ENCODE measurements at regions not wholly inside any gene's neighbourhood (a gene's known extent, or its start where the extent isn't known, plus 50 kb on each side); places are given as distances from the start of the nearest gene placed in this dataset.
A peak's percentile ranks its signal among the peaks of the same experiment; 100 is the strongest.

GRCh38 chr14:26896447-26896846 lies 298.6 kb upstream of the NOVA1 start:
- no peaks in the 10 kb centered on the region for H3K27me3 ChIP-seq
- H3K36me3 ChIP-seq: no peaks in the 10 kb centered on the region
- H3K4me3 ChIP-seq: no peak overlapping the region
- peak; percentile 60 for DNase-seq (ENCODE audit: low spot score)
- H3K4me1 ChIP-seq: no peaks in the 10 kb centered on the region
- peaks cover 0 to 17% of the 10 kb centered on the region in 2 donors for H3K9me3 ChIP-seq
- no peak for TF ChIP-seq CTCF (IDR thresholded peaks at IDR 0.05)
- H3K27ac ChIP-seq: no peak overlapping the region

GRCh38 chr14:26897196-26897595 lies 299.4 kb upstream of the NOVA1 start:
- no peak for TF ChIP-seq CTCF (IDR thresholded peaks at IDR 0.05)
- no peak overlapping the region for H3K27ac ChIP-seq
- H3K4me1 ChIP-seq: no peaks in the 10 kb centered on the region
- no peak for DNase-seq (ENCODE audit: low spot score)
- no peak overlapping the region for H3K4me3 ChIP-seq
- peaks cover 0 to 17% of the 10 kb centered on the region in 2 donors for H3K9me3 ChIP-seq
- H3K27me3 ChIP-seq: no peaks in the 10 kb centered on the region
- no peaks in the 10 kb centered on the region for H3K36me3 ChIP-seq

GRCh38 chr14:26905229-26905628 lies 307.4 kb upstream of the NOVA1 start:
- Histone ChIP-seq H3K27ac (no peak overlapping the region), H3K27me3 (no peaks in the 10 kb centered on the region), H3K9me3 (peaks cover 0 to 6% of the 10 kb centered on the region in 2 donors), H3K36me3 (no peaks in the 10 kb centered on the region), H3K4me1 (no peaks in the 10 kb centered on the region), H3K4me3 (no peak overlapping the region)
- no peak for TF ChIP-seq CTCF (IDR thresholded peaks at IDR 0.05)
- no peak for DNase-seq (ENCODE audit: low spot score)

GRCh38 chr14:26913786-26914185 lies 316.0 kb upstream of the NOVA1 start:
- no peak overlapping the region for H3K4me3 ChIP-seq
- no peaks in the 10 kb centered on the region for H3K4me1 ChIP-seq
- no peak for TF ChIP-seq CTCF (IDR thresholded peaks at IDR 0.05)
- H3K9me3 ChIP-seq: no peaks in the 10 kb centered on the region
- H3K36me3 ChIP-seq: no peaks in the 10 kb centered on the region
- H3K27ac ChIP-seq: no peak overlapping the region
- no peak for DNase-seq (ENCODE audit: low spot score)
- H3K27me3 ChIP-seq: no peaks in the 10 kb centered on the region

- H3K4me1 ChIP-seq: no peaks in the 10 kb centered on the region
- peak in 1 of 2 donors; percentile 52 for TF ChIP-seq CTCF (IDR thresholded peaks at IDR 0.05)
- no peaks in the 10 kb centered on the region for H3K36me3 ChIP-seq
- H3K27ac ChIP-seq: peak overlapping the region; percentile 13 to 60
- DNase-seq (ENCODE audit: low spot score): no peak
- no peak overlapping the region for H3K4me3 ChIP-seq
- H3K9me3 ChIP-seq: no peaks in the 10 kb centered on the region
- no peaks in the 10 kb centered on the region for H3K27me3 ChIP-seq
These were observed 319.3 kb upstream of the NOVA1 start for GRCh38 chr14:26917086-26917485.

GRCh38 chr14:26925876-26926584 lies 328.2 kb upstream of the NOVA1 start:
- H3K27me3 ChIP-seq: no peaks in the 10 kb centered on the region

More at GRCh38 chr14:26925876-26926584, 328.2 kb upstream of the NOVA1 start:
- Histone ChIP-seq H3K9me3 (no peaks in the 10 kb centered on the region), H3K36me3 (no peaks in the 10 kb centered on the region), H3K27ac (no peak overlapping the region), H3K4me1 (no peaks in the 10 kb centered on the region), H3K4me3 (no peak overlapping the region)
- no peak for DNase-seq (ENCODE audit: low spot score)
- TF ChIP-seq CTCF (IDR thresholded peaks at IDR 0.05): no peak

Measured in right atrium auricular region (tissue), 2 donors.